ENCODE measurements at regions not wholly inside any gene's neighbourhood (a gene's known extent, or its start where the extent isn't known, plus 50 kb on each side); places are given as distances from the start of the nearest gene placed in this dataset.
"Not testable (repeated sequence)": the region's sequence is repeated elsewhere in the genome, so short reads cannot be mapped to it uniquely, and the experiment has no call there.

- not testable (repeated sequence) for DNase-seq (ENCODE audit: low spot score)
Measured at GRCh38 chr4:26209378-26209777, 111.4 kb upstream of the RBPJ start.

- no peak for DNase-seq (ENCODE audit: low spot score)
Measured at GRCh38 chr4:26212528-26212927, 108.3 kb upstream of the RBPJ start.

- DNase-seq (ENCODE audit: low spot score): no peak
Measured at GRCh38 chr4:26213317-26213716, 107.5 kb upstream of the RBPJ start.

GRCh38 chr4:26214994-26215393, 105.8 kb upstream of the RBPJ start:
- DNase-seq (ENCODE audit: low spot score): no peak

GRCh38 chr4:26215725-26216124, 105.1 kb upstream of the RBPJ start:
- DNase-seq (ENCODE audit: low spot score): no peak

GRCh38 chr4:26217481-26217880, 103.3 kb upstream of the RBPJ start:
- no peak for DNase-seq (ENCODE audit: low spot score)

- DNase-seq (ENCODE audit: low spot score): no peak
Measured at GRCh38 chr4:26217961-26218676, 102.7 kb upstream of the RBPJ start.

GRCh38 chr4:26218677-26219605, 101.9 kb upstream of the RBPJ start:
- no peak for DNase-seq (ENCODE audit: low spot score)

- no peak for DNase-seq (ENCODE audit: low spot score)
Measured at GRCh38 chr4:26220696-26221095, 100.1 kb upstream of the RBPJ start.

- DNase-seq (ENCODE audit: low spot score): no peak
Measured at GRCh38 chr4:26223155-26223554, 97.7 kb upstream of the RBPJ start.

GRCh38 chr4:26226629-26227376, 94.0 kb upstream of the RBPJ start:
- DNase-seq (ENCODE audit: low spot score): no peak

- DNase-seq (ENCODE audit: low spot score): no peak
Measured at GRCh38 chr4:26227601-26228229, 93.1 kb upstream of the RBPJ start.

- DNase-seq (ENCODE audit: low spot score): no peak
Measured at GRCh38 chr4:26228883-26229282, 91.9 kb upstream of the RBPJ start.

- no peak for DNase-seq (ENCODE audit: low spot score)
Measured at GRCh38 chr4:26229974-26230373, 90.8 kb upstream of the RBPJ start.

- no peak for DNase-seq (ENCODE audit: low spot score)
Measured at GRCh38 chr4:26233350-26233749, 87.5 kb upstream of the RBPJ start.

GRCh38 chr4:26235500-26235899, 85.3 kb upstream of the RBPJ start:
- DNase-seq (ENCODE audit: low spot score): no peak

- DNase-seq (ENCODE audit: low spot score): no peak
Measured at GRCh38 chr4:26237916-26238315, 82.9 kb upstream of the RBPJ start.

- no peak for DNase-seq (ENCODE audit: low spot score)
Measured at GRCh38 chr4:26238426-26238777, 82.4 kb upstream of the RBPJ start.

- DNase-seq (ENCODE audit: low spot score): no peak
Measured at GRCh38 chr4:26238778-26239679, 81.8 kb upstream of the RBPJ start.

GRCh38 chr4:26239801-26240200, 81.0 kb upstream of the RBPJ start:
- DNase-seq (ENCODE audit: low spot score): no peak

- DNase-seq (ENCODE audit: low spot score): no peak
Measured at GRCh38 chr4:26241179-26241578, 79.6 kb upstream of the RBPJ start.

All from CD4-positive, alpha-beta T cell treated with Interleukin-2 at 100 ng/mL for 4 hours (primary cell).